Astrocyte (in vitro differentiated cells and primary cell): ENCODE measurements at regions not wholly inside any gene's neighbourhood (a gene's known extent, or its start where the extent isn't known, plus 50 kb on each side); places are given as distances from the start of the nearest gene placed in this dataset.

Source experiments
- DNase-seq: peaks from one replicate; pipeline ENCODE4 v3.0.0-alpha.2; 2010; ENCODE audit warnings: low read depth
- FAIRE-seq: peaks from 2 replicates; lab custom pipeline; 2011; peaks lifted over from hg19 to GRCh38; lab: Jason Lieb, UNC
- H2AFZ ChIP-seq: 2 replicates; pipeline ENCODE4 v1.6.0; 2012; ENCODE audit warnings: low read depth, low read length, inconsistent platforms
- H3K27ac ChIP-seq: 2 replicates; pipeline ENCODE4 v1.5.1; 2011; ENCODE audit warnings: low read depth, low read length, inconsistent platforms
- H3K27me3 ChIP-seq: 2 replicates; pipeline ENCODE4 v1.6.0; 2011; ENCODE audit warnings: low read length, inconsistent platforms; ENCODE audit not compliant: insufficient read depth
- H3K36me3 ChIP-seq: 2 replicates; pipeline ENCODE4 v1.5.1; 2011; ENCODE audit warnings: low read length, inconsistent platforms; ENCODE audit not compliant: insufficient read depth
- H3K4me1 ChIP-seq: 2 replicates; pipeline ENCODE4 v1.5.1; 2011; ENCODE audit warnings: low read length, inconsistent platforms; ENCODE audit not compliant: insufficient read depth
- H3K4me2 ChIP-seq: 2 replicates; pipeline ENCODE4 v1.6.0; 2012; ENCODE audit warnings: low read length, inconsistent platforms
- H3K4me3 ChIP-seq: 2 replicates; pipeline ENCODE4 v1.5.1; 2011; ENCODE audit warnings: low read depth, mild to moderate bottlenecking, low read length, inconsistent platforms; ENCODE audit not compliant: insufficient read depth
- H3K79me2 ChIP-seq: 2 replicates; pipeline ENCODE4 v1.6.0; 2012; ENCODE audit warnings: mild to moderate bottlenecking, low read length, inconsistent platforms; ENCODE audit not compliant: insufficient read depth
- H3K9ac ChIP-seq: 2 replicates; pipeline ENCODE4 v1.6.0; 2012; ENCODE audit warnings: mild to moderate bottlenecking, low read length, inconsistent platforms
- H3K9me3 ChIP-seq: 2 replicates; pipeline ENCODE4 v1.5.1; 2012; ENCODE audit warnings: low read depth, mild to moderate bottlenecking, low read length, inconsistent platforms; ENCODE audit not compliant: insufficient read depth
- H4K20me1 ChIP-seq: 2 replicates; pipeline ENCODE4 v1.6.0; 2012; ENCODE audit warnings: low read length, inconsistent platforms; ENCODE audit not compliant: insufficient read depth
- H3K27ac Mint-ChIP-seq: one replicate; pipeline ENCODE4 v1.8.0; 2021; ENCODE audit warnings: mild to moderate bottlenecking, mixed read lengths; ENCODE audit not compliant: unreplicated experiment
- H3K27me3 Mint-ChIP-seq: one replicate; pipeline ENCODE4 v1.8.0; 2021; ENCODE audit warnings: low read depth, mixed read lengths; ENCODE audit not compliant: unreplicated experiment
- H3K36me3 Mint-ChIP-seq: one replicate; pipeline ENCODE4 v1.8.0; 2021; ENCODE audit warnings: low read depth, mixed read lengths; ENCODE audit not compliant: unreplicated experiment
- H3K4me1 Mint-ChIP-seq: one replicate; pipeline ENCODE4 v1.8.0; 2021; ENCODE audit warnings: low read depth, mixed read lengths; ENCODE audit not compliant: unreplicated experiment
- H3K4me3 Mint-ChIP-seq: one replicate; pipeline ENCODE4 v1.8.0; 2021; ENCODE audit warnings: mild to moderate bottlenecking, moderate library complexity, mixed read lengths; ENCODE audit not compliant: unreplicated experiment
- H3K9me3 Mint-ChIP-seq: one replicate; pipeline ENCODE4 v1.8.0; 2021; ENCODE audit warnings: mild to moderate bottlenecking, mixed read lengths; ENCODE audit not compliant: unreplicated experiment
- CTCF ChIP-seq: IDR thresholded peaks from 2 replicates; pipeline ENCODE4 v1.5.1; 2011; ENCODE audit warnings: low read depth, mild to moderate bottlenecking, inconsistent platforms, low read length, moderate library complexity; ENCODE audit not compliant: insufficient read depth
- EZH2 ChIP-seq: IDR thresholded peaks from 2 replicates; pipeline ENCODE4 v1.6.1; 2012; ENCODE audit warnings: mild to moderate bottlenecking, low read length, inconsistent platforms; ENCODE audit not compliant: insufficient read depth

DNA sequence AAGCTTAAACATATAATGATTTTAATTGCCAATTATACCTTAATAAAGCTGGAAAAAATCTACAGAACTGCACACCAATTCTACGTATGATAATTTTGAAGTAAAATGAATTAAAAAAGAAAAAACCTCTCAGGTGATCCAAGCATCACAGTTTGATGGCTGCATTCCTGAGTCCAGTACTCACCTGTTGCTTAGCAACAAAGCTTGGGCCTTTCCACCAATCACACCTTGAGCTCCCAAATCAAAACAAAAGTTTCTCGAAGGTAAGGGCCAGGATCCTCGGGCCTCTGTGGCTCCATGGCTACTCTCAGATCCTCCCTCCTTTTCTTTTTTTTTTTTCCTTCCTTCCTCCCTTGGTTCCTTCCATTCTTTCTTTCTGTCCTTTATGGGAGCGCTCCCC lies 137.2 kb upstream of the PCBD1 start:
- no peak overlapping the region for H3K27ac Mint-ChIP-seq
- Histone ChIP-seq H3K4me3 (no peak overlapping the region), H3K79me2 (no peaks in the 10 kb centered on the region), H3K4me2 (no peak overlapping the region), H3K9me3 (peaks cover 2% of the 10 kb centered on the region), H3K27me3 (no peaks in the 10 kb centered on the region), H3K27ac (no peak overlapping the region), H3K36me3 (no peaks in the 10 kb centered on the region), H3K4me1 (no peaks in the 10 kb centered on the region), H3K9ac (no peak overlapping the region), H4K20me1 (no peaks in the 10 kb centered on the region), H2AFZ (no peak overlapping the region)
- no peak for DNase-seq
- no peak for TF ChIP-seq EZH2
- no peak for TF ChIP-seq CTCF
- H3K9me3 Mint-ChIP-seq = peaks cover 6% of the 10 kb centered on the region
- no peak overlapping the region for H3K4me3 Mint-ChIP-seq
- H3K36me3 Mint-ChIP-seq = no peaks in the 10 kb centered on the region
- H3K27me3 Mint-ChIP-seq = peaks cover 13% of the 10 kb centered on the region
- no peak for FAIRE-seq
- peaks cover 17% of the 10 kb centered on the region for H3K4me1 Mint-ChIP-seq

DNA sequence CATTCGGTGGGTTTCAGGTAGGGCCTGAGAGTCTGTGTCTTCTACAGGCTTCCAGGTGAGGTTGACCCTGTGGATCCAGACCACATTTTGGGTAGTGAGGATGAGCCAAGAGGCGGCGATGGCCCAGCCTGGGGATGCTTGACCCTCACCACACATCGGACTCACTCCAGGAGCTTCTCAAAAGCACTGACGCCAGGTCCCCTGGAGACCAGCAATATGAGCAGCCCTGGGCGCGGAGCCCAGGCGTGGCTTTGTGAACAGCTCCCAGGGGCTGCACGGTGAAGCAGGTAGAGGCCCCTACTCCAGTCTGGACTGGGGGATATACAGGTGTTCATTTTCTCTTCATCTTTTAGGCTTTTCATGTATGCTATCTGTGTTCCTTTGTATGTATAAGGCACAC lies 139.7 kb upstream of the PCBD1 start:
- no peak for TF ChIP-seq CTCF
- TF ChIP-seq EZH2 = no peak
- no peak for DNase-seq
- Mint-ChIP-seq H3K27me3 (peaks cover 13% of the 10 kb centered on the region), H3K9me3 (peaks cover 10% of the 10 kb centered on the region), H3K4me1 (peaks cover 24% of the 10 kb centered on the region), H3K4me3 (no peak overlapping the region), H3K36me3 (no peaks in the 10 kb centered on the region), H3K27ac (no peak overlapping the region)
- H3K27me3 ChIP-seq = peaks cover 7% of the 10 kb centered on the region
- H4K20me1 ChIP-seq = no peaks in the 10 kb centered on the region
- H3K9me3 ChIP-seq = no peaks in the 10 kb centered on the region
- no peaks in the 10 kb centered on the region for H3K36me3 ChIP-seq
- no peak for FAIRE-seq
- H3K4me1 ChIP-seq = no peaks in the 10 kb centered on the region
- H3K9ac ChIP-seq = no peak overlapping the region
- H3K27ac ChIP-seq = no peak overlapping the region
- no peak overlapping the region for H2AFZ ChIP-seq
- H3K79me2 ChIP-seq = no peaks in the 10 kb centered on the region
- H3K4me2 ChIP-seq = no peak overlapping the region
- no peak overlapping the region for H3K4me3 ChIP-seq

DNA sequence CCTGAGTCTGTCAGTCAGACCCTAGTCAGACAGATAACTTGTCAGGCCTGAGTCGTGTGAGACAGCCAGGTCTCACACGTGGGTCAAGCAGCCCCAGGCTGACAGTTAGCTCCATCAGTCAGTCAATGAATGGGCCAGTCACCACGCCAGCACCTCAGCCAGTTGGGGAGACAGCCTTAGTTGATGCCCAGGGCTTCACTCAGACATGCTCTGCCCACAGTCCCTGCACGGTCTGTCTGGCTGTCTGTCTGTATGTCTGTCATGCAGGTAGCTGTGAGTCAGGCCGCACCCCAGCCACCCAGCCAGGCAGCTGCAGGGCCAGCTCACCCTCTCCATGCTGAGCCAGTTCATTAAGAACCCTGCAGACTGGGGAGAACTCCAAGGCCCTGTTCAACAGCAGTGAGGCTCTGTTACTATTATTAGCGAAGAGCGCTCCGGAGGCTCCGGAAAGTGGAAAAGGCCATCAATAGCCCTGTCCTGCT lies 141.1 kb upstream of the PCBD1 start:
- Mint-ChIP-seq H3K4me3 (no peak overlapping the region), H3K9me3 (peaks cover 10% of the 10 kb centered on the region), H3K27me3 (peaks cover 13% of the 10 kb centered on the region), H3K36me3 (no peaks in the 10 kb centered on the region), H3K4me1 (peaks cover 23% of the 10 kb centered on the region), H3K27ac (peak overlapping the region; percentile 18)
- Histone ChIP-seq H2AFZ (no peak overlapping the region), H3K27me3 (peaks cover 7% of the 10 kb centered on the region), H3K4me1 (no peaks in the 10 kb centered on the region), H3K36me3 (no peaks in the 10 kb centered on the region), H3K27ac (no peak overlapping the region), H3K4me2 (no peak overlapping the region), H3K4me3 (no peak overlapping the region), H3K9me3 (no peaks in the 10 kb centered on the region), H3K9ac (no peak overlapping the region), H3K79me2 (no peaks in the 10 kb centered on the region), H4K20me1 (no peaks in the 10 kb centered on the region)
- TF ChIP-seq CTCF (no peak), EZH2 (no peak)
- FAIRE-seq (no peak), DNase-seq (no peak)
